Right atrium auricular region (tissue), 2 donors: ENCODE measurements at regions not wholly inside any gene's neighbourhood (a gene's known extent, or its start where the extent isn't known, plus 50 kb on each side); places are given as distances from the start of the nearest gene placed in this dataset.

ENCODE experiments used
- DNase-seq: peaks from one replicate; pipeline ENCODE4 v3.0.0-alpha.2; 2019; ENCODE audit warnings: low spot score
- H3K27ac ChIP-seq, 2 donors: fragments of 200-600 bp; sonication (generic); 1 replicate in 1 of 2; 2 replicates in 1 of 2; pipeline ENCODE4 v1.5.1; 2016 to 2019
- H3K27me3 ChIP-seq, 2 donors: fragments of 200-600 bp; sonication (generic); one replicate each; pipeline versions ENCODE4 v1.5.1 to v1.6.0; 2017 to 2019
- H3K36me3 ChIP-seq: fragments of 200-600 bp; sonication (generic); one replicate; pipeline ENCODE4 v1.5.1; 2016
- H3K4me1 ChIP-seq, 2 donors: fragments of 200-600 bp; sonication (generic); one replicate each; pipeline versions ENCODE4 v1.5.1 to v1.6.0; 2017 to 2019
- H3K4me3 ChIP-seq, 2 donors: fragments of 200-600 bp; sonication (generic); 1 replicate in 1 of 2; 2 replicates in 1 of 2; pipeline ENCODE4 v1.5.1; 2017 to 2019; ENCODE audit warnings: mild to moderate bottlenecking in 1 of 2, moderate library complexity in 1 of 2
- H3K9me3 ChIP-seq, 2 donors: fragments of 200-600 bp; sonication (generic); one replicate each; pipeline ENCODE4 v1.5.1; 2019
- CTCF ChIP-seq, 2 donors: fragments of 200-600 bp; sonication (generic); IDR thresholded peaks; one replicate each; pipeline ENCODE4 v1.5.1; 2019; ENCODE audit warnings: antibody characterized with exemption in 2 of 2

GRCh38 chr2:173434762-173435569 lies 80.3 kb downstream of the CDCA7 start:
- no peaks in the 10 kb centered on the region for H3K27me3 ChIP-seq
- no peak overlapping the region for H3K27ac ChIP-seq
- no peaks in the 10 kb centered on the region for H3K9me3 ChIP-seq
- DNase-seq: no peak
- no peak overlapping the region for H3K4me3 ChIP-seq
- no peak for TF ChIP-seq CTCF (IDR thresholded peaks at IDR 0.05)
- no peaks in the 10 kb centered on the region for H3K36me3 ChIP-seq
- no peaks in the 10 kb centered on the region for H3K4me1 ChIP-seq

- Histone ChIP-seq H3K9me3 (no peaks in the 10 kb centered on the region), H3K27ac (no peak overlapping the region), H3K36me3 (no peaks in the 10 kb centered on the region), H3K4me3 (no peak overlapping the region), H3K4me1 (no peaks in the 10 kb centered on the region), H3K27me3 (no peaks in the 10 kb centered on the region)
- TF ChIP-seq CTCF (IDR thresholded peaks at IDR 0.05): no peak
- no peak for DNase-seq
These were observed 80.9 kb downstream of the CDCA7 start for GRCh38 chr2:173435574-173435973.

GRCh38 chr2:173436088-173436487 lies 81.4 kb downstream of the CDCA7 start:
- Histone ChIP-seq H3K9me3 (no peaks in the 10 kb centered on the region), H3K27ac (no peak overlapping the region), H3K27me3 (no peaks in the 10 kb centered on the region), H3K4me1 (no peaks in the 10 kb centered on the region), H3K36me3 (no peaks in the 10 kb centered on the region), H3K4me3 (no peak overlapping the region)
- no peak for DNase-seq
- TF ChIP-seq CTCF (IDR thresholded peaks at IDR 0.05): no peak

GRCh38 chr2:173441222-173441621 lies 86.5 kb downstream of the CDCA7 start:
- no peak for TF ChIP-seq CTCF (IDR thresholded peaks at IDR 0.05)
- H3K9me3 ChIP-seq: no peaks in the 10 kb centered on the region
- no peak overlapping the region for H3K4me3 ChIP-seq
- DNase-seq: no peak
- no peak overlapping the region for H3K27ac ChIP-seq
- H3K27me3 ChIP-seq: no peaks in the 10 kb centered on the region
- H3K36me3 ChIP-seq: no peaks in the 10 kb centered on the region
- no peaks in the 10 kb centered on the region for H3K4me1 ChIP-seq

GRCh38 chr2:173442542-173442941 lies 87.9 kb downstream of the CDCA7 start:
- no peaks in the 10 kb centered on the region for H3K36me3 ChIP-seq
- DNase-seq: no peak
- no peak overlapping the region for H3K27ac ChIP-seq
- no peak overlapping the region for H3K4me3 ChIP-seq
- no peaks in the 10 kb centered on the region for H3K4me1 ChIP-seq
- no peaks in the 10 kb centered on the region for H3K9me3 ChIP-seq
- H3K27me3 ChIP-seq: no peaks in the 10 kb centered on the region
- no peak for TF ChIP-seq CTCF (IDR thresholded peaks at IDR 0.05)

GRCh38 chr2:173446722-173447121 lies 92.0 kb downstream of the CDCA7 start:
- H3K36me3 ChIP-seq: no peaks in the 10 kb centered on the region
- H3K27me3 ChIP-seq: no peaks in the 10 kb centered on the region
- no peak for TF ChIP-seq CTCF (IDR thresholded peaks at IDR 0.05)
- no peak overlapping the region for H3K4me3 ChIP-seq
- H3K27ac ChIP-seq: no peak overlapping the region
- DNase-seq: no peak
- no peaks in the 10 kb centered on the region for H3K4me1 ChIP-seq
- H3K9me3 ChIP-seq: no peaks in the 10 kb centered on the region
